Mammary epithelial cell (primary cell): ENCODE measurements at regions not wholly inside any gene's neighbourhood (a gene's known extent, or its start where the extent isn't known, plus 50 kb on each side); places are given as distances from the start of the nearest gene placed in this dataset.

Source experiments
- CTCF ChIP-seq, 2 donors: IDR thresholded peaks in 1 of 2; conservative IDR thresholded peaks in 1 of 2; 2 replicates each; pipeline ENCODE4 v1.5.1; 2011 to 2012; ENCODE audit warnings: inconsistent platforms in 2 of 2, low read length in 2 of 2, mild to moderate bottlenecking in 2 of 2, control low read depth in 1 of 2, low read depth in 1 of 2; ENCODE audit not compliant: insufficient read depth in 1 of 2; ENCODE audit errors: extremely low read depth in 1 of 2
- EZH2 ChIP-seq: IDR thresholded peaks from 2 replicates; pipeline ENCODE4 v1.6.1; 2012; ENCODE audit warnings: low read length, inconsistent platforms, borderline replicate concordance

DNA sequence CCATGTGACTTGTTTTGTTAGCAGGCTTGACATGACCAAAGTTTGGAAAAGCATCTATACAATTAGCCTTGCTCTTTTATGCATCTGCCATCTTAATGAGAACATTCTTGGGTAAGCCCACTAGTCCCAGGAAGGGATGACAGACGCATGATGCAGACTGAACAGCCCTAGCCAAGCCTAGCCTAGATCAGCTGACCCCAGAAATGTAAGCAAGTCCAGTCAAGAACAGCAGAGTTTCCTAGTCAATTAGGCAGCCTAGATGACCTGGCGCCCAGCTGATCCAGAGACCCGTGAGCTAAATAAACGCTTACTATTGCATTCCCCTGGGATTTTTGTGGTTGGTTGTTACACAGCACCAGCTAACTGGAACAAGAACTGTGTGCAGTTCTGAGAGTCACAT, 457.9 kb downstream of the BCOR start:
- TF ChIP-seq EZH2 (no peak), CTCF (conservative IDR thresholded peaks at IDR 0.05 in 1 of 2, IDR thresholded peaks at IDR 0.05 in 1 of 2; ENCODE audit: extremely low read depth in 1 of 2, insufficient read depth in 1 of 2, low read depth in 1 of 2, low read length in 2 of 2) (no peak)
